GM12873 (cell line): ENCODE measurements at regions not wholly inside any gene's neighbourhood (a gene's known extent, or its start where the extent isn't known, plus 50 kb on each side); places are given as distances from the start of the nearest gene placed in this dataset.
A peak's percentile ranks its signal among the peaks of the same experiment; 100 is the strongest.

Experiments used
- CTCF ChIP-seq: IDR thresholded peaks from 2 replicates; pipeline ENCODE4 v1.5.1; 2012; ENCODE audit warnings: low read depth, mild to moderate bottlenecking, moderate library complexity, low read length, control low read depth; ENCODE audit not compliant: insufficient read depth; ENCODE audit errors: missing control alignments

- TF ChIP-seq CTCF: no peak
Observed at GRCh38 chr12:104889735-104890134, 68.4 kb downstream of the SLC41A2 start.

GRCh38 chr12:104888892-104889291 is 69.2 kb downstream of the SLC41A2 start:
- TF ChIP-seq CTCF: no peak

- no peak for TF ChIP-seq CTCF
Observed at GRCh38 chr12:104888481-104888880, 69.6 kb downstream of the SLC41A2 start.

GRCh38 chr12:104887452-104887851 is 70.6 kb downstream of the SLC41A2 start:
- no peak for TF ChIP-seq CTCF

- no peak for TF ChIP-seq CTCF
Observed at GRCh38 chr12:104886418-104887401, 71.4 kb downstream of the SLC41A2 start.

GRCh38 chr12:104877103-104877705 is 80.9 kb downstream of the SLC41A2 start:
- TF ChIP-seq CTCF: peak; percentile 30

- no peak for TF ChIP-seq CTCF
Observed at GRCh38 chr12:104873374-104873773, 84.7 kb downstream of the SLC41A2 start.
